SK-N-SH (cell line): ENCODE measurements at regions not wholly inside any gene's neighbourhood (a gene's known extent, or its start where the extent isn't known, plus 50 kb on each side); places are given as distances from the start of the nearest gene placed in this dataset.

Source experiments
- CTCF ChIA-PET: fragments of 300-600, 350-600 bp; formaldehyde crosslinking; extraction: SDS; loops from one replicate; lab custom pipeline; 2021; lab: Yijun Ruan, JAX
- POLR2A ChIA-PET: fragments of 350-600 bp; sonication (Branson Sonifier 250); formaldehyde crosslinking; extraction: SDS; loops from one replicate; lab custom pipeline; 2020; ENCODE audit warnings: antibody characterized with exemption, inconsistent platforms; lab: Yijun Ruan, JAX
- DNase-seq: peaks from one replicate; pipeline ENCODE4 v3.0.0; 2012
- H2AFZ ChIP-seq: fragments of 200-600 bp; sonication (generic); 2 replicates; pipeline ENCODE4 v1.8.1; 2016; ENCODE audit warnings: antibody characterized with exemption, mild to moderate bottlenecking, low read depth
- H3F3A ChIP-seq: fragments of 200-600 bp; sonication (generic); replicated peaks from 2 replicates; pipeline ENCODE3; 2016; ENCODE audit warnings: antibody characterized with exemption, mild to moderate bottlenecking; ENCODE audit not compliant: insufficient read depth
- H3K27ac ChIP-seq, 2 experiments: fragments of 200-500 bp in 1 of 2; fragments of 200-600 bp in 1 of 2; sonication (Bioruptor generic) in 1 of 2; sonication (generic), shearing (Covaris generic) in 1 of 2; 2 replicates each; pipeline versions ENCODE4 v1.5.1 to v1.6.1; 2014 to 2016; ENCODE audit warnings: low read depth in 2 of 2, inconsistent platforms in 1 of 2, low read length in 1 of 2, mild to moderate bottlenecking in 1 of 2, mixed read lengths in 1 of 2
- H3K27me3 ChIP-seq: fragments of 200-600 bp; sonication (generic), shearing (Covaris generic); 2 replicates; pipeline ENCODE4 v1.6.1; 2016; ENCODE audit warnings: mixed run types; ENCODE audit not compliant: insufficient read depth
- H3K36me3 ChIP-seq, 2 experiments: fragments of 200-500 bp in 1 of 2; fragments of 200-600 bp in 1 of 2; sonication (Bioruptor generic) in 1 of 2; sonication (generic) in 1 of 2; replicated peaks in 1 of 2; 2 replicates each; pipeline versions ENCODE3 to v1.5.1; 2014 to 2016; ENCODE audit warnings: low read length in 1 of 2, mild to moderate bottlenecking in 1 of 2; ENCODE audit not compliant: insufficient read depth in 2 of 2, control insufficient read depth in 1 of 2
- H3K4me1 ChIP-seq, 2 experiments: fragments of 200-500 bp in 1 of 2; fragments of 200-600 bp in 1 of 2; sonication (Bioruptor generic) in 1 of 2; sonication (generic), shearing (Covaris generic) in 1 of 2; 2 replicates each; pipeline versions ENCODE4 v1.5.1 to v1.6.1; 2014 to 2016; ENCODE audit warnings: low read depth in 1 of 2, low read length in 1 of 2, mixed run types in 1 of 2; ENCODE audit not compliant: insufficient read depth in 2 of 2, control insufficient read depth in 1 of 2
- H3K4me2 ChIP-seq: fragments of 200-600 bp; sonication (generic), shearing (Covaris generic); 2 replicates; pipeline ENCODE4 v1.6.1; 2017; ENCODE audit warnings: mixed run types
- H3K4me3 ChIP-seq, 2 experiments: fragments of 200-500 bp in 1 of 2; fragments of 200-600 bp in 1 of 2; sonication (Bioruptor generic) in 1 of 2; sonication (generic), shearing (Covaris generic) in 1 of 2; 2 replicates each; pipeline versions ENCODE4 v1.5.1 to v1.8.1; 2014 to 2016; ENCODE audit warnings: low read depth in 2 of 2, inconsistent platforms in 1 of 2, low read length in 1 of 2, mild to moderate bottlenecking in 1 of 2, mixed read lengths in 1 of 2, moderate library complexity in 1 of 2
- H3K79me2 ChIP-seq: fragments of 200-600 bp; sonication (generic); 2 replicates; pipeline ENCODE4 v1.8.1; 2017; ENCODE audit warnings: mild to moderate bottlenecking; ENCODE audit not compliant: insufficient read depth
- H3K9ac ChIP-seq: fragments of 200-600 bp; sonication (generic); 2 replicates; pipeline ENCODE4 v1.6.1; 2017; ENCODE audit warnings: mixed run types
- H3K9me2 ChIP-seq: fragments of 200-600 bp; sonication (generic); 2 replicates; pipeline ENCODE4 v1.6.1; 2017; ENCODE audit warnings: mixed run types
- H3K9me3 ChIP-seq: fragments of 200-600 bp; sonication (generic); 2 replicates; pipeline ENCODE4 v1.6.1; 2017; ENCODE audit warnings: mixed run types, mild to moderate bottlenecking, moderate library complexity
- H4K20me1 ChIP-seq: fragments of 200-600 bp; sonication (generic); 2 replicates; pipeline ENCODE4 v1.6.1; 2017; ENCODE audit warnings: mild to moderate bottlenecking, mixed run types; ENCODE audit not compliant: insufficient read depth
- FOSL2 ChIP-seq: IDR thresholded peaks from 2 replicates; pipeline ENCODE4 v1.4.0; 2012; ENCODE audit warnings: low read depth, mild to moderate bottlenecking, moderate library complexity, borderline replicate concordance
- FOXJ3 ChIP-seq: sonication (generic); formaldehyde crosslinking; IDR thresholded peaks from 2 replicates; pipeline ENCODE4 v1.5.1; 2020; ENCODE audit warnings: mild to moderate bottlenecking, missing genetic modification reagents
- FOXM1 ChIP-seq: IDR thresholded peaks from 2 replicates; pipeline ENCODE4 v1.4.0; 2012; ENCODE audit warnings: low read depth, mild to moderate bottlenecking
- JUND ChIP-seq: IDR thresholded peaks from 2 replicates; pipeline ENCODE4 v1.4.0; 2012
- MXI1 ChIP-seq: IDR thresholded peaks from 2 replicates; pipeline ENCODE4 v1.6.1; 2012; ENCODE audit warnings: mild to moderate bottlenecking, low read depth, low read length, improper control_type of control experiment
- NFIC ChIP-seq: IDR thresholded peaks from 2 replicates; pipeline ENCODE4 v1.4.0; 2012; ENCODE audit warnings: borderline replicate concordance
- POLR2AphosphoS5 ChIP-seq: IDR thresholded peaks from 2 replicates; pipeline ENCODE4 v1.6.1; 2012; ENCODE audit warnings: low read depth, low read length
- RAD21 ChIP-seq: IDR thresholded peaks from 2 replicates; pipeline ENCODE4 v1.6.1; 2012; ENCODE audit warnings: mild to moderate bottlenecking, low read length
- RFX5 ChIP-seq: IDR thresholded peaks from 2 replicates; pipeline ENCODE4 v1.6.1; 2012; ENCODE audit warnings: mild to moderate bottlenecking, improper control_type of control experiment, low read length
- RXRA ChIP-seq: IDR thresholded peaks from 2 replicates; pipeline ENCODE4 v1.4.0; 2012; ENCODE audit warnings: low read depth, mild to moderate bottlenecking, borderline replicate concordance
- TAF1 ChIP-seq: IDR thresholded peaks from 2 replicates; pipeline ENCODE4 v1.6.1; 2012; ENCODE audit warnings: low read depth, mild to moderate bottlenecking, low read length, moderate library complexity, borderline replicate concordance
- TEAD4 ChIP-seq: IDR thresholded peaks from 2 replicates; pipeline ENCODE4 v1.4.0; 2012; ENCODE audit warnings: mild to moderate bottlenecking, borderline replicate concordance; ENCODE audit not compliant: insufficient read depth
- WGBS: methylation state at CpG from one replicate; pipeline ENCODE4 v1.1.6; 2017; ENCODE audit warnings: low lambda C conversion rate; 5-methylcytosine and 5-hydroxymethylcytosine counted together
- TF ChIP-seq, protein P1 (sequence below): fragments of 150-350 bp; IDR thresholded peaks from 2 replicates; pipeline ENCODE4 v1.6.1; 2016; ENCODE audit warnings: mild to moderate bottlenecking, low read depth, low read length
- TF ChIP-seq, protein P2 (sequence below): fragments of 150-350 bp; IDR thresholded peaks from 2 replicates; pipeline ENCODE4 v1.6.1; 2017; ENCODE audit warnings: antibody characterized with exemption, low read length, low read depth, borderline replicate concordance
- TF ChIP-seq, protein P3 (sequence below): IDR thresholded peaks from 2 replicates; pipeline ENCODE4; 2012

DNA sequence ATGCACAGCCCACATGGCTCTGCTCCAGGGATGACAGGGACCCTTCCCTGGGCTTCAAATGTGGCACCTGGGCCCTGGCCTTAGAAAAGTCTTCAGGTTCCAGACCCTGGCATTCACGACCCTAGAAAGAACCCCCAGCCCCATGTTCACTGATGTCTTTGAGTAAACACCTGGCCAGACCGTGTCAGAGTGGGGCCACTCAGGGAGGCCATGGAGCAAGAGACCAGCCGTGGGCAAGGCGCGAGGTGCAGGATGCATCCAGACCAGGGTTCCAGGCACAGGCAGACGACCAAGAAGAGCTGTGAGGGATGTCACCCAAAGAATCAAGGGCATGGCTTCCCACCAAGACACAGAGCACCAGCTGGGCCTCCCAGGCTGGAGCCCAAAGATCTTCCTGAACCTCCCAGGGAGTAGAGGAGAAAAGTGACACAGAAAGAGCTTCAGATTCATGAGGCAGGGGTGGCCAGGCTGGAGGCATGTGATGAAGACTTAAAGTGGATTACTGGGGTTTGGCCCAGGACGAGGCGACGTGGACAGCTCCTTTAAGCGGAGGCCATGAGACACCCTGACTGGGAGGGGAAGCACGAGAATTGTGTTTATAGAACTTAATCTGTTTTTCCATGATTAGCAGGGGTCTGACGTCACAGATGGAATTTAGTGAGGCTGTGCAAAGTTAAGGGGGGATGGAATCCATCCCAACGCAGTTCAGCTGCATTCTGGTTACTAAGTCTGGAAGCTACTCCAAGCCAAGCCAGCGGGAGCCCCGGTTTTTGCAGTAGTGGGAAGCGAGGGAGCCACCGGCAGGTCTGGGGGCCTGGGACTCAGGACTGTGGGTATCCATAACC is 61.6 kb downstream of the ARL6IP4 start:
- H3K4me2 ChIP-seq = no peak overlapping the region
- H3K9ac ChIP-seq = no peak overlapping the region
- no peak overlapping the region for H2AFZ ChIP-seq
- no peak for DNase-seq
- no peaks in the 10 kb centered on the region for H3K9me2 ChIP-seq
- H3K27me3 ChIP-seq = no peaks in the 10 kb centered on the region
- no peaks in the 10 kb centered on the region for H3K9me3 ChIP-seq
- no peak overlapping the region for H3K4me3 ChIP-seq
- ChIA-PET POLR2A (interaction anchor here (0.8 to 0.9 kb wide), 2 partner anchors 191 to 201 kb away, joined by 3 read pairs; partner anchors contain the start of gene MPHOSPH9), CTCF (interaction anchor here (1.2 to 9.0 kb wide), 13 partner anchors 14 to 200 kb away, joined by 3 to 88 read pairs (median 6); partner anchors contain the start of genes MPHOSPH9 and MTRFR)
- no peaks in the 10 kb centered on the region; the same call in 1 of the 2 replicates for H3K79me2 ChIP-seq
- H4K20me1 ChIP-seq = no peaks in the 10 kb centered on the region
- no peaks in the 10 kb centered on the region for H3K36me3 ChIP-seq
- TF ChIP-seq POLR2AphosphoS5 (no peak), FOXJ3 (CRISPR knock-in tag) (no peak), RFX5 (no peak), TAF1 (no peak), RAD21 (no peak), JUND (no peak), NFIC (no peak), MXI1 (no peak), FOXM1 (no peak), RXRA (no peak), FOSL2 (no peak), TEAD4 (no peak)
- TF ChIP-seq, protein P1, sequence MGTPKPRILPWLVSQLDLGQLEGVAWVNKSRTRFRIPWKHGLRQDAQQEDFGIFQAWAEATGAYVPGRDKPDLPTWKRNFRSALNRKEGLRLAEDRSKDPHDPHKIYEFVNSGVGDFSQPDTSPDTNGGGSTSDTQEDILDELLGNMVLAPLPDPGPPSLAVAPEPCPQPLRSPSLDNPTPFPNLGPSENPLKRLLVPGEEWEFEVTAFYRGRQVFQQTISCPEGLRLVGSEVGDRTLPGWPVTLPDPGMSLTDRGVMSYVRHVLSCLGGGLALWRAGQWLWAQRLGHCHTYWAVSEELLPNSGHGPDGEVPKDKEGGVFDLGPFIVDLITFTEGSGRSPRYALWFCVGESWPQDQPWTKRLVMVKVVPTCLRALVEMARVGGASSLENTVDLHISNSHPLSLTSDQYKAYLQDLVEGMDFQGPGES = no peak
- TF ChIP-seq, protein P2, sequence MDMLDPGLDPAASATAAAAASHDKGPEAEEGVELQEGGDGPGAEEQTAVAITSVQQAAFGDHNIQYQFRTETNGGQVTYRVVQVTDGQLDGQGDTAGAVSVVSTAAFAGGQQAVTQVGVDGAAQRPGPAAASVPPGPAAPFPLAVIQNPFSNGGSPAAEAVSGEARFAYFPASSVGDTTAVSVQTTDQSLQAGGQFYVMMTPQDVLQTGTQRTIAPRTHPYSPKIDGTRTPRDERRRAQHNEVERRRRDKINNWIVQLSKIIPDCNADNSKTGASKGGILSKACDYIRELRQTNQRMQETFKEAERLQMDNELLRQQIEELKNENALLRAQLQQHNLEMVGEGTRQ = no peak
- TF ChIP-seq, protein P3, sequence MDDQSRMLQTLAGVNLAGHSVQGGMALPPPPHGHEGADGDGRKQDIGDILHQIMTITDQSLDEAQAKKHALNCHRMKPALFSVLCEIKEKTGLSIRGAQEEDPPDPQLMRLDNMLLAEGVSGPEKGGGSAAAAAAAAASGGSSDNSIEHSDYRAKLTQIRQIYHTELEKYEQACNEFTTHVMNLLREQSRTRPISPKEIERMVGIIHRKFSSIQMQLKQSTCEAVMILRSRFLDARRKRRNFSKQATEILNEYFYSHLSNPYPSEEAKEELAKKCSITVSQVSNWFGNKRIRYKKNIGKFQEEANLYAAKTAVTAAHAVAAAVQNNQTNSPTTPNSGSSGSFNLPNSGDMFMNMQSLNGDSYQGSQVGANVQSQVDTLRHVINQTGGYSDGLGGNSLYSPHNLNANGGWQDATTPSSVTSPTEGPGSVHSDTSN = no peak
- TF ChIP-seq, all 33 proteins: peak for 0
- H3K27ac ChIP-seq = peak overlapping the region in 1 of 2 experiments; percentile 88; a peak in 2 of 4 replicates
- 87% methylated on average over 16 of the region's 17 CpGs for WGBS
- peaks cover 8% of the 10 kb centered on the region for H3F3A ChIP-seq
- H3K4me1 ChIP-seq = peaks cover 7 to 31% of the 10 kb centered on the region in 2 experiments; a peak in 2 of 4 replicates
